ENCODE measurements at regions not wholly inside any gene's neighbourhood (a gene's known extent, or its start where the extent isn't known, plus 50 kb on each side); places are given as distances from the start of the nearest gene placed in this dataset.

DNA sequence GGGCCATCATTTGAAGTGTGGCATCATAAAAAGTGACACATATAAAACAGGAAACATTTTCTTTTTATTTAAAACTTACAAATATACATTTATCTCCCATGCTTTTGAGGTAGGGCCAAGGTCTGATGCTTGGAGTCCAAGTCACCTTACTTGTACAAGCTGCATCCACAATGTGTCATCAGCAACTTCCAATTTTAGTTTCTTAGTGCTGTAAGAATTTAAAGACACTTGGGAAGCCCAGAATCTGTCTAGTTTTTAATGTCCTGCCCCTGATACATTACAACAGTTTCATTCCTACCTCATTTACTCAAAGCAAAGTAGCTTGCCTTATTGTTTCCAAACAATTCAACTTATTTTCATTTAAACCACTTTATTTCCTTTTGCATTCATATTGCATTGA is 297.7 kb downstream of the MTX2 start:
- H3K27ac Mint-ChIP-seq = no peak overlapping the region
- ChIA-PET CTCF (interaction anchor here (1.1 to 1.4 kb wide), 2 partner anchors 13 to 426 kb away, joined by 3 to 5 read pairs; no protein-coding TSS in a partner anchor), POLR2A (no interaction called here)
- DNase-seq (ENCODE audit: low spot score) (no peak), ATAC-seq (no peak)
- H3K36me3 Mint-ChIP-seq = no peaks in the 10 kb centered on the region
- no peak overlapping the region for H3K4me3 Mint-ChIP-seq
- H3K27me3 Mint-ChIP-seq (ENCODE audit: low read depth) = peaks cover 3% of the 10 kb centered on the region
- no peaks in the 10 kb centered on the region for H3K9me3 Mint-ChIP-seq
- no peaks in the 10 kb centered on the region for H3K4me1 Mint-ChIP-seq
- TF ChIP-seq, protein P1, sequence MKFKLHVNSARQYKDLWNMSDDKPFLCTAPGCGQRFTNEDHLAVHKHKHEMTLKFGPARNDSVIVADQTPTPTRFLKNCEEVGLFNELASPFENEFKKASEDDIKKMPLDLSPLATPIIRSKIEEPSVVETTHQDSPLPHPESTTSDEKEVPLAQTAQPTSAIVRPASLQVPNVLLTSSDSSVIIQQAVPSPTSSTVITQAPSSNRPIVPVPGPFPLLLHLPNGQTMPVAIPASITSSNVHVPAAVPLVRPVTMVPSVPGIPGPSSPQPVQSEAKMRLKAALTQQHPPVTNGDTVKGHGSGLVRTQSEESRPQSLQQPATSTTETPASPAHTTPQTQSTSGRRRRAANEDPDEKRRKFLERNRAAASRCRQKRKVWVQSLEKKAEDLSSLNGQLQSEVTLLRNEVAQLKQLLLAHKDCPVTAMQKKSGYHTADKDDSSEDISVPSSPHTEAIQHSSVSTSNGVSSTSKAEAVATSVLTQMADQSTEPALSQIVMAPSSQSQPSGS (CRISPR knock-in tag; IDR thresholded peaks at IDR 0.05; ENCODE audit: borderline replicate concordance, low read depth) = no peak
- TF ChIP-seq CREM (CRISPR knock-in tag; IDR thresholded peaks at IDR 0.05) (no peak), ZNF138 (CRISPR knock-in tag; conservative IDR thresholded peaks at IDR 0.05) (no peak), ZNF416 (CRISPR knock-in tag; IDR thresholded peaks at IDR 0.05) (no peak), JAZF1 (CRISPR knock-in tag; IDR thresholded peaks at IDR 0.05) (no peak), TP53 (CRISPR knock-in tag; IDR thresholded peaks at IDR 0.05) (no peak), OVOL2 (CRISPR knock-in tag; IDR thresholded peaks at IDR 0.05; ENCODE audit: borderline replicate concordance) (no peak), NFATC4 (CRISPR knock-in tag; IDR thresholded peaks at IDR 0.05) (no peak), MXD4 (CRISPR knock-in tag; IDR thresholded peaks at IDR 0.05; ENCODE audit: borderline replicate concordance) (no peak), ATF1 (CRISPR knock-in tag; IDR thresholded peaks at IDR 0.05) (no peak), NR3C1 (CRISPR knock-in tag; conservative IDR thresholded peaks at IDR 0.05; ENCODE audit: low read depth) (no peak)
- TF ChIP-seq, protein P2, sequence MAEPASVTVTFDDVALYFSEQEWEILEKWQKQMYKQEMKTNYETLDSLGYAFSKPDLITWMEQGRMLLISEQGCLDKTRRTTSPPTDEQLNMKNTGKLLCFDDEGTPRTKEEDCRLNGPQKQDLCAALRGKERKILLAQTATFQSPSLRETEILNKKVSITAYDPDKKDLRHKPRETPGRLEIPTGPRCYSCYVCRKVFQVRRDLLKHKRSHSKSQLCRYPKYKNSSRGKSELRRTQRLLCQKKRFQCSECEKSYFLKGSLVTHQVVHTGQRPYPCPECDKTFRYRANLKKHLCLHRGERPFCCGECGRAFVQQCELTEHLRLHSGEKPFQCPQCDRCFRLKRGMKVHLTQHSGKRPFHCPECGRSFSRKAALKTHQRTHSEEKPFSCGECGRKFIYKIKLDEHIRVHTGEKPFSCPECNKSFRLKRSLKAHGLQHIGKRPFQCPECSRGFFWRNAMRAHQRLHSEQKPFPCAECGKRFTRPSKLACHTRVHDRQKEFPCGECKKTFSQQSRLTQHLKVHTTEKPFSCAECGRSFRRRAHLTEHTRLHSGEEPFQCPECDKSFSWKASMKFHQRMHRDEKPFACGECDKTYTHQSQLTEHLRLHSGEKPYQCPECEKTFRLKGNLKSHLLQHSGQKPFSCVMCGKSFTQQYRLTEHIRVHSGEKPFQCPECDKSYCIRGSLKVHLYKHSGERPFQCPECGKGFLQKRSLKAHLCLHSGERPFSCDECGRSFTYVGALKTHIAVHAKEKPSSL (CRISPR knock-in tag; conservative IDR thresholded peaks at IDR 0.05) = no peak
- TF ChIP-seq, protein P3, sequence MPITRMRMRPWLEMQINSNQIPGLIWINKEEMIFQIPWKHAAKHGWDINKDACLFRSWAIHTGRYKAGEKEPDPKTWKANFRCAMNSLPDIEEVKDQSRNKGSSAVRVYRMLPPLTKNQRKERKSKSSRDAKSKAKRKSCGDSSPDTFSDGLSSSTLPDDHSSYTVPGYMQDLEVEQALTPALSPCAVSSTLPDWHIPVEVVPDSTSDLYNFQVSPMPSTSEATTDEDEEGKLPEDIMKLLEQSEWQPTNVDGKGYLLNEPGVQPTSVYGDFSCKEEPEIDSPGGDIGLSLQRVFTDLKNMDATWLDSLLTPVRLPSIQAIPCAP (CRISPR knock-in tag; IDR thresholded peaks at IDR 0.05) = no peak
- TF ChIP-seq, protein P4, sequence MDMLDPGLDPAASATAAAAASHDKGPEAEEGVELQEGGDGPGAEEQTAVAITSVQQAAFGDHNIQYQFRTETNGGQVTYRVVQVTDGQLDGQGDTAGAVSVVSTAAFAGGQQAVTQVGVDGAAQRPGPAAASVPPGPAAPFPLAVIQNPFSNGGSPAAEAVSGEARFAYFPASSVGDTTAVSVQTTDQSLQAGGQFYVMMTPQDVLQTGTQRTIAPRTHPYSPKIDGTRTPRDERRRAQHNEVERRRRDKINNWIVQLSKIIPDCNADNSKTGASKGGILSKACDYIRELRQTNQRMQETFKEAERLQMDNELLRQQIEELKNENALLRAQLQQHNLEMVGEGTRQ (CRISPR knock-in tag; IDR thresholded peaks at IDR 0.05) = no peak
- TF ChIP-seq, protein P5, sequence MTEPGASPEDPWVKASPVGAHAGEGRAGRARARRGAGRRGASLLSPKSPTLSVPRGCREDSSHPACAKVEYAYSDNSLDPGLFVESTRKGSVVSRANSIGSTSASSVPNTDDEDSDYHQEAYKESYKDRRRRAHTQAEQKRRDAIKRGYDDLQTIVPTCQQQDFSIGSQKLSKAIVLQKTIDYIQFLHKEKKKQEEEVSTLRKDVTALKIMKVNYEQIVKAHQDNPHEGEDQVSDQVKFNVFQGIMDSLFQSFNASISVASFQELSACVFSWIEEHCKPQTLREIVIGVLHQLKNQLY (CRISPR knock-in tag; IDR thresholded peaks at IDR 0.05) = no peak
- TF ChIP-seq, protein P6, sequence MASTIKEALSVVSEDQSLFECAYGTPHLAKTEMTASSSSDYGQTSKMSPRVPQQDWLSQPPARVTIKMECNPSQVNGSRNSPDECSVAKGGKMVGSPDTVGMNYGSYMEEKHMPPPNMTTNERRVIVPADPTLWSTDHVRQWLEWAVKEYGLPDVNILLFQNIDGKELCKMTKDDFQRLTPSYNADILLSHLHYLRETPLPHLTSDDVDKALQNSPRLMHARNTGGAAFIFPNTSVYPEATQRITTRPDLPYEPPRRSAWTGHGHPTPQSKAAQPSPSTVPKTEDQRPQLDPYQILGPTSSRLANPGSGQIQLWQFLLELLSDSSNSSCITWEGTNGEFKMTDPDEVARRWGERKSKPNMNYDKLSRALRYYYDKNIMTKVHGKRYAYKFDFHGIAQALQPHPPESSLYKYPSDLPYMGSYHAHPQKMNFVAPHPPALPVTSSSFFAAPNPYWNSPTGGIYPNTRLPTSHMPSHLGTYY (CRISPR knock-in tag; IDR thresholded peaks at IDR 0.05) = no peak
- TF ChIP-seq, protein P7, sequence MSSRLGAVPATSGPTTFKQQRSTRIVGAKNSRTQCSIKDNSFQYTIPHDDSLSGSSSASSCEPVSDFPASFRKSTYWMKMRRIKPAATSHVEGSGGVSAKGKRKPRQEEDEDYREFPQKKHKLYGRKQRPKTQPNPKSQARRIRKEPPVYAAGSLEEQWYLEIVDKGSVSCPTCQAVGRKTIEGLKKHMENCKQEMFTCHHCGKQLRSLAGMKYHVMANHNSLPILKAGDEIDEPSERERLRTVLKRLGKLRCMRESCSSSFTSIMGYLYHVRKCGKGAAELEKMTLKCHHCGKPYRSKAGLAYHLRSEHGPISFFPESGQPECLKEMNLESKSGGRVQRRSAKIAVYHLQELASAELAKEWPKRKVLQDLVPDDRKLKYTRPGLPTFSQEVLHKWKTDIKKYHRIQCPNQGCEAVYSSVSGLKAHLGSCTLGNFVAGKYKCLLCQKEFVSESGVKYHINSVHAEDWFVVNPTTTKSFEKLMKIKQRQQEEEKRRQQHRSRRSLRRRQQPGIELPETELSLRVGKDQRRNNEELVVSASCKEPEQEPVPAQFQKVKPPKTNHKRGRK (CRISPR knock-in tag; IDR thresholded peaks at IDR 0.05; ENCODE audit: borderline replicate concordance) = no peak
- TF ChIP-seq, protein P8, sequence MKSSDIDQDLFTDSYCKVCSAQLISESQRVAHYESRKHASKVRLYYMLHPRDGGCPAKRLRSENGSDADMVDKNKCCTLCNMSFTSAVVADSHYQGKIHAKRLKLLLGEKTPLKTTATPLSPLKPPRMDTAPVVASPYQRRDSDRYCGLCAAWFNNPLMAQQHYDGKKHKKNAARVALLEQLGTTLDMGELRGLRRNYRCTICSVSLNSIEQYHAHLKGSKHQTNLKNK (CRISPR knock-in tag; IDR thresholded peaks at IDR 0.05) = no peak
- TF ChIP-seq, protein P9, sequence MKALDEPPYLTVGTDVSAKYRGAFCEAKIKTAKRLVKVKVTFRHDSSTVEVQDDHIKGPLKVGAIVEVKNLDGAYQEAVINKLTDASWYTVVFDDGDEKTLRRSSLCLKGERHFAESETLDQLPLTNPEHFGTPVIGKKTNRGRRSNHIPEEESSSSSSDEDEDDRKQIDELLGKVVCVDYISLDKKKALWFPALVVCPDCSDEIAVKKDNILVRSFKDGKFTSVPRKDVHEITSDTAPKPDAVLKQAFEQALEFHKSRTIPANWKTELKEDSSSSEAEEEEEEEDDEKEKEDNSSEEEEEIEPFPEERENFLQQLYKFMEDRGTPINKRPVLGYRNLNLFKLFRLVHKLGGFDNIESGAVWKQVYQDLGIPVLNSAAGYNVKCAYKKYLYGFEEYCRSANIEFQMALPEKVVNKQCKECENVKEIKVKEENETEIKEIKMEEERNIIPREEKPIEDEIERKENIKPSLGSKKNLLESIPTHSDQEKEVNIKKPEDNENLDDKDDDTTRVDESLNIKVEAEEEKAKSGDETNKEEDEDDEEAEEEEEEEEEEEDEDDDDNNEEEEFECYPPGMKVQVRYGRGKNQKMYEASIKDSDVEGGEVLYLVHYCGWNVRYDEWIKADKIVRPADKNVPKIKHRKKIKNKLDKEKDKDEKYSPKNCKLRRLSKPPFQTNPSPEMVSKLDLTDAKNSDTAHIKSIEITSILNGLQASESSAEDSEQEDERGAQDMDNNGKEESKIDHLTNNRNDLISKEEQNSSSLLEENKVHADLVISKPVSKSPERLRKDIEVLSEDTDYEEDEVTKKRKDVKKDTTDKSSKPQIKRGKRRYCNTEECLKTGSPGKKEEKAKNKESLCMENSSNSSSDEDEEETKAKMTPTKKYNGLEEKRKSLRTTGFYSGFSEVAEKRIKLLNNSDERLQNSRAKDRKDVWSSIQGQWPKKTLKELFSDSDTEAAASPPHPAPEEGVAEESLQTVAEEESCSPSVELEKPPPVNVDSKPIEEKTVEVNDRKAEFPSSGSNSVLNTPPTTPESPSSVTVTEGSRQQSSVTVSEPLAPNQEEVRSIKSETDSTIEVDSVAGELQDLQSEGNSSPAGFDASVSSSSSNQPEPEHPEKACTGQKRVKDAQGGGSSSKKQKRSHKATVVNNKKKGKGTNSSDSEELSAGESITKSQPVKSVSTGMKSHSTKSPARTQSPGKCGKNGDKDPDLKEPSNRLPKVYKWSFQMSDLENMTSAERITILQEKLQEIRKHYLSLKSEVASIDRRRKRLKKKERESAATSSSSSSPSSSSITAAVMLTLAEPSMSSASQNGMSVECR (CRISPR knock-in tag; IDR thresholded peaks at IDR 0.05; ENCODE audit: borderline replicate concordance) = no peak
- TF ChIP-seq, protein P10, sequence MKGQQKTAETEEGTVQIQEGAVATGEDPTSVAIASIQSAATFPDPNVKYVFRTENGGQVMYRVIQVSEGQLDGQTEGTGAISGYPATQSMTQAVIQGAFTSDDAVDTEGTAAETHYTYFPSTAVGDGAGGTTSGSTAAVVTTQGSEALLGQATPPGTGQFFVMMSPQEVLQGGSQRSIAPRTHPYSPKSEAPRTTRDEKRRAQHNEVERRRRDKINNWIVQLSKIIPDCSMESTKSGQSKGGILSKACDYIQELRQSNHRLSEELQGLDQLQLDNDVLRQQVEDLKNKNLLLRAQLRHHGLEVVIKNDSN (CRISPR knock-in tag; IDR thresholded peaks at IDR 0.05) = no peak

All from WTC11 (cell line).